Vagina (tissue), 2 donors: ENCODE measurements at regions not wholly inside any gene's neighbourhood (a gene's known extent, or its start where the extent isn't known, plus 50 kb on each side); places are given as distances from the start of the nearest gene placed in this dataset.
"Not testable (repeated sequence)": the region's sequence is repeated elsewhere in the genome, so short reads cannot be mapped to it uniquely, and the experiment has no call there.

Experiments
- DNase-seq, 2 donors: peaks; one replicate each; pipeline ENCODE4 v3.0.0-alpha.2; 2017; ENCODE audit errors: extremely low spot score in 2 of 2
- H3K27ac ChIP-seq: fragments of 200-600 bp; sonication (generic); one replicate; pipeline ENCODE4 v1.5.1; 2019
- H3K27me3 ChIP-seq: fragments of 200-600 bp; sonication (generic); one replicate; pipeline ENCODE4 v1.5.1; 2019
- H3K36me3 ChIP-seq, 2 donors: fragments of 200-600 bp; sonication (generic); one replicate each; pipeline ENCODE4 v1.5.1; 2017 to 2019
- H3K4me1 ChIP-seq: fragments of 200-600 bp; sonication (generic); one replicate; pipeline ENCODE4 v1.5.1; 2019
- H3K4me3 ChIP-seq, 2 donors: fragments of 200-600 bp; sonication (generic); 1 replicate in 1 of 2; 2 replicates in 1 of 2; pipeline ENCODE4 v1.5.1; 2016 to 2019
- H3K9me3 ChIP-seq: fragments of 200-600 bp; sonication (generic); one replicate; pipeline ENCODE4 v1.5.1; 2019
- POLR2A ChIP-seq, 2 donors: fragments of 450-650 bp; IDR thresholded peaks; one replicate each; pipeline ENCODE4 v1.6.1; 2017; ENCODE audit warnings: antibody characterized with exemption in 2 of 2, mild to moderate bottlenecking in 2 of 2, moderate library complexity in 2 of 2
- POLR2AphosphoS5 ChIP-seq, 2 donors: sonication (generic); formaldehyde crosslinking; IDR thresholded peaks; one replicate each; pipeline ENCODE4 v1.9.0; 2017; ENCODE audit warnings: antibody characterized with exemption in 2 of 2, mild to moderate bottlenecking in 2 of 2, low read depth in 1 of 2; ENCODE audit not compliant: insufficient read depth in 1 of 2
- intact Hi-C: fragments of 100-400 bp; cut with DNase I; formaldehyde crosslinking; loops from one replicate; pipeline ENCODE4 v1.15.1; 2023
- TF ChIP-seq, protein P1 (sequence below), 3 experiments: fragments of 450-650 bp in 2 of 3; fragments of 200-600 bp in 1 of 3; sonication (generic) in 1 of 3; IDR thresholded peaks; one replicate each; pipeline ENCODE4 v1.5.1; 2017 to 2019; ENCODE audit warnings: antibody characterized with exemption in 3 of 3, mild to moderate bottlenecking in 2 of 3, moderate library complexity in 2 of 3

DNA sequence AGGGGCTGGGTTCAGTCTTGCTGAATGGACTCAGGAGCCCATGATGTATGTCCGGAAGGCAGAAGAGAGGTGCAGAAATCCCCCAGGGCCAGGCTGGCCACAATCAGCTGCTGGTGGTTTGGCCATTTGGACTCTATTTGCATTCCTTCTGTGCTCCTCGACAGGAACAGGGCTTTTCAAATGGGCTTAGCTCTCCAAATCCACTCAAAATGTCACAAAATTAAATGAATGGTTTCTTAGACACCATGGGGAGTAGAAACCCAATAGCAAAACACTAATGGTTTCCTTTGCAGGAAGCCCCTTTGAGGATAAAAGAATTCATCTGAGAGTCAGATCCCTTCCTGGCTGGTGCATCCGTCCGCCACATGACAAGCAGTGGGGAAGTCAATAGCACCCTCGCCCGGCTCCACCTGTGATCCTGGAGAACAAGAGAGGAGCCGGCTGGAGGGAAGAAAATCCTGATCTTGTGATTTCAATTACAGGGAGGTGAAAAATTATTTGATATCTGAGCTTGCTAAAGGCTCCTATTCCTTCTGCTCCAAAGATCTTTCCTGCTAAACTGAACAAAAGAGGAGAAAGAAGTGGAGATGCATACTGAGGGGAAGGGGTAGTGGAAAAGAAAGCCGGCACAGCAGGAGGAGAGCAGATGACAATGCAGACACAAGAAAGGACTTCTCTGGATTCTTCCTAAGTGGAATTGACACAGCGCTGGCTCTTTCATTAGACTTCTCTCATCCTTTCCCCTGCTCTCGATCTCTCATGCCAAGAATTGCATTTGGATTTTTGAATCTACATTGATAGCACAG lies 190.7 kb downstream of the C7orf25 start:
- no peak for DNase-seq
- no peaks in the 10 kb centered on the region for H3K27me3 ChIP-seq

DNA sequence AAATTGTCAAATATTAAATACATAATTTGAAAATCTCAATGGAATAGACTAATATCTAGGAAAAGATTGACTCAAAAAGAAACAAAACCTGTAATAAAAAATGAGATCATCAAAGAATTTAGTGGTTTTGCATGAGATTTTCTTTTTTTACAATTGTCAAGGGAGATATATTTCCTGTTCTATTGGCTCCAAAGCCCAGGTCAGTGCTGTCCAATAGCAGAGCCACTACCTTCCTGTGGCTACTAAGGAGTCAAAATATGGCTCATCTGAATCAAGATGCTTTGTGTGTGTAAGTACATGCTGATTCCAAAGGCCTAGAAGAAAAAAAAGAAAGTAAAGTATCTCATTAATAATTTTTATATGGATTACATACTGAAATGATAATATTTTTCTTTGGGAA lies 191.9 kb downstream of the C7orf25 start:
- Histone ChIP-seq H3K27ac (no peak overlapping the region), H3K4me1 (no peaks in the 10 kb centered on the region), H3K4me3 (no peak overlapping the region), H3K36me3 (no peaks in the 10 kb centered on the region), H3K27me3 (no peaks in the 10 kb centered on the region), H3K9me3 (no peaks in the 10 kb centered on the region)
- TF ChIP-seq, protein P1, sequence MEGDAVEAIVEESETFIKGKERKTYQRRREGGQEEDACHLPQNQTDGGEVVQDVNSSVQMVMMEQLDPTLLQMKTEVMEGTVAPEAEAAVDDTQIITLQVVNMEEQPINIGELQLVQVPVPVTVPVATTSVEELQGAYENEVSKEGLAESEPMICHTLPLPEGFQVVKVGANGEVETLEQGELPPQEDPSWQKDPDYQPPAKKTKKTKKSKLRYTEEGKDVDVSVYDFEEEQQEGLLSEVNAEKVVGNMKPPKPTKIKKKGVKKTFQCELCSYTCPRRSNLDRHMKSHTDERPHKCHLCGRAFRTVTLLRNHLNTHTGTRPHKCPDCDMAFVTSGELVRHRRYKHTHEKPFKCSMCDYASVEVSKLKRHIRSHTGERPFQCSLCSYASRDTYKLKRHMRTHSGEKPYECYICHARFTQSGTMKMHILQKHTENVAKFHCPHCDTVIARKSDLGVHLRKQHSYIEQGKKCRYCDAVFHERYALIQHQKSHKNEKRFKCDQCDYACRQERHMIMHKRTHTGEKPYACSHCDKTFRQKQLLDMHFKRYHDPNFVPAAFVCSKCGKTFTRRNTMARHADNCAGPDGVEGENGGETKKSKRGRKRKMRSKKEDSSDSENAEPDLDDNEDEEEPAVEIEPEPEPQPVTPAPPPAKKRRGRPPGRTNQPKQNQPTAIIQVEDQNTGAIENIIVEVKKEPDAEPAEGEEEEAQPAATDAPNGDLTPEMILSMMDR (IDR thresholded peaks at IDR 0.05) = no peak
- TF ChIP-seq POLR2A (IDR thresholded peaks at IDR 0.05) = no peak
- TF ChIP-seq POLR2AphosphoS5 (IDR thresholded peaks at IDR 0.05; ENCODE audit: insufficient read depth in 1 of 2, low read depth in 1 of 2) = no peak
- intact Hi-C loops = no loop called here
- DNase-seq = no peak

More for the DNA sequence above, 190.7 kb downstream of the C7orf25 start:
- TF ChIP-seq, protein P1 (IDR thresholded peaks at IDR 0.05) = no peak
- TF ChIP-seq POLR2A (IDR thresholded peaks at IDR 0.05) = no peak
- no peak for TF ChIP-seq POLR2AphosphoS5 (IDR thresholded peaks at IDR 0.05; ENCODE audit: insufficient read depth in 1 of 2, low read depth in 1 of 2)
- Histone ChIP-seq H3K36me3 (no peaks in the 10 kb centered on the region), H3K27ac (no peak overlapping the region), H3K9me3 (no peaks in the 10 kb centered on the region), H3K4me3 (no peak overlapping the region), H3K4me1 (no peaks in the 10 kb centered on the region)
- intact Hi-C loops = no loop called here

DNA sequence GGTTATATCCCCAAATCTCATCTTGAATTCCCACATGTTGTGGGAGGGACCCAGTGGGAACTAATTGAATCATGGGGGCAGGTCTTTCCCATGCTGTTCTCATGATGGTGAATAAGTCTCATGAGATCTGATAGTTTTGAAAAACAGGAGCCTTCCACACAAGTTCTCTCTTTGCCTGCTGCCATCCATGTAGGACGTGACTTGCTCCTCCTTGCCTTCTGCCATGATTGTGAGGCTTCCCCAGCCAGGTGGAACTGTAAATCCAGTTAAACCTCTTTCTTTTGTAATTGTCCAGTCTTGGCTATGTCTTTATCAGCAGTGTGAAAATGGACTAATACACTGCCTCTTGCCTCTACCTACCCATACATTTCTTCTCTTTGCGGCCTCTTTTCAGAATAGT lies 193.4 kb downstream of the C7orf25 start:
- H3K9me3 ChIP-seq, H3K27ac ChIP-seq, DNase-seq, H3K4me3 ChIP-seq, H3K4me1 ChIP-seq, intact Hi-C loops, H3K36me3 ChIP-seq, H3K27me3 ChIP-seq: not testable (repeated sequence)

DNA sequence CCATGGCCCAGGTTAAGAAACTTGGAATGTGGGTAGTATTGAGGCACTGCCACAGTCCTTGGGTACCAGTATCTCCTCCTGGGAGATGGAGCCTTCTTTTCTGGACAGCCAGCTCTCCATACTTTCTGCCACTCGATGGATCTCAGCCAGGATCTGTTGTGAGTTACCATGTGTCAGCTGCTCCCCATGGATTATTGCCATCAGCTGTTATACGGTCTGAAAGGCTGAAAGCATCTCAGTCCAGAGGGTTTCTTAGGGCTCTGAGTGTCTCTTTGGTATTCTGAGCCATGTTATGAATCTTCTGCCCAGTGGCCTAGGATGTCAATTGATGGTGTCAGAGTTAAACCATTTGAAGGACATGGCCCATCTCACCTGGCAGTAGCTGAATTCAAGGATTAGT lies 197.5 kb downstream of the C7orf25 start:
- DNase-seq = no peak
- H3K27me3 ChIP-seq = no peaks in the 10 kb centered on the region
- H3K9me3 ChIP-seq = no peaks in the 10 kb centered on the region
- no peak overlapping the region for H3K4me3 ChIP-seq
- no peaks in the 10 kb centered on the region for H3K36me3 ChIP-seq
- no peaks in the 10 kb centered on the region for H3K4me1 ChIP-seq
- intact Hi-C loops = no loop called here
- H3K27ac ChIP-seq = no peak overlapping the region
- TF ChIP-seq POLR2AphosphoS5 (IDR thresholded peaks at IDR 0.05; ENCODE audit: insufficient read depth in 1 of 2, low read depth in 1 of 2) = no peak
- TF ChIP-seq, protein P1 (IDR thresholded peaks at IDR 0.05) = no peak
- no peak for TF ChIP-seq POLR2A (IDR thresholded peaks at IDR 0.05)

DNA sequence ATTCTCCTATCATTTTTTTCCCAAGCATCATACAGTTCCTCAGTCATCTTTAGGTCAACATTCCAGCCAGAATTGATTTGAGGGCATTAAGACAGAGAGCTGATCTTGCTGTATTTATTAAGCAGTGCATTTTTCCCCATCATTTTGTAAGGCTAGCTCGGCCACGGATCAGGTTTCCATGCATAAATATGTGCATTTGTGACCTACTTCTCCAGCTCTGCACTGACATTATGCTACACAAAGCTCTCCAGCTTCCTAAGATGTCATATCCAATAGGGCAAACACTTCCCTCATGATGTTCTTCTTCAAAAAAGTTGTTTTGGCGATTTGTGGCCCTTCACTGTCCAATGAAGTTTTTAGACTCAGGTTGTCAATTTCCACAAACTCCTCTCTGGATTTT lies 202.6 kb downstream of the C7orf25 start:
- Histone ChIP-seq H3K9me3 (no peaks in the 10 kb centered on the region), H3K27ac (no peak overlapping the region), H3K4me1 (no peaks in the 10 kb centered on the region), H3K4me3 (no peak overlapping the region), H3K27me3 (no peaks in the 10 kb centered on the region), H3K36me3 (no peaks in the 10 kb centered on the region)
- intact Hi-C loops = no loop called here
- DNase-seq = no peak
- TF ChIP-seq, protein P1 (IDR thresholded peaks at IDR 0.05) = no peak
- TF ChIP-seq POLR2AphosphoS5 (IDR thresholded peaks at IDR 0.05; ENCODE audit: insufficient read depth in 1 of 2, low read depth in 1 of 2) (no peak), POLR2A (IDR thresholded peaks at IDR 0.05) (no peak)
